DND-41 (cell line): ENCODE measurements at regions not wholly inside any gene's neighbourhood (a gene's known extent, or its start where the extent isn't known, plus 50 kb on each side); places are given as distances from the start of the nearest gene placed in this dataset.

Experiments used
- ATAC-seq: fragments of 200-7000 bp; cut with Tn5 transposase; 3 replicates; pipeline ENCODE4 v1.9.1; 2021; ENCODE audit warnings: low read depth; ENCODE audit not compliant: insufficient read depth
- DNase-seq: peaks from one replicate; pipeline ENCODE4 v3.0.0-alpha.2; 2020
- H2AFZ ChIP-seq: 2 replicates; pipeline ENCODE4 v1.6.0; 2012; ENCODE audit warnings: low read depth, low read length
- H3K27ac ChIP-seq: 2 replicates; pipeline ENCODE4 v1.5.1; 2012; ENCODE audit warnings: low read length, inconsistent platforms
- H3K27me3 ChIP-seq: fragments of 200-600 bp; sonication (generic); 2 replicates; pipeline ENCODE4 v1.6.0; 2012; ENCODE audit warnings: low read length, mild to moderate bottlenecking, inconsistent platforms; ENCODE audit not compliant: insufficient read depth, poor library complexity
- H3K36me3 ChIP-seq: 2 replicates; pipeline ENCODE4 v1.5.1; 2012; ENCODE audit warnings: low read length, inconsistent platforms; ENCODE audit not compliant: insufficient read depth
- H3K4me1 ChIP-seq: 2 replicates; pipeline ENCODE4 v1.5.1; 2012; ENCODE audit warnings: mild to moderate bottlenecking, low read length; ENCODE audit not compliant: insufficient read depth
- H3K4me2 ChIP-seq: 2 replicates; pipeline ENCODE4 v1.6.0; 2012; ENCODE audit warnings: mild to moderate bottlenecking, moderate library complexity, low read length, inconsistent platforms; ENCODE audit not compliant: insufficient read depth
- H3K4me3 ChIP-seq, 2 experiments: fragments of 200-600 bp in 1 of 2; shearing (Covaris generic) in 1 of 2; 2 replicates each; pipeline ENCODE4 v1.5.1; 2012 to 2016; ENCODE audit warnings: inconsistent platforms in 2 of 2, low read length in 2 of 2, mild to moderate bottlenecking in 2 of 2, low read depth in 1 of 2, moderate library complexity in 1 of 2
- H3K79me2 ChIP-seq: 2 replicates; pipeline ENCODE4 v1.6.0; 2012; ENCODE audit warnings: low read length, inconsistent platforms; ENCODE audit not compliant: insufficient read depth
- H3K9ac ChIP-seq: 2 replicates; pipeline ENCODE4 v1.6.0; 2012; ENCODE audit warnings: low read depth, mild to moderate bottlenecking, inconsistent platforms, low read length, moderate library complexity
- H3K9me3 ChIP-seq: 2 replicates; pipeline ENCODE4 v1.5.1; 2012; ENCODE audit warnings: low read length, moderate library complexity, mild to moderate bottlenecking, inconsistent platforms; ENCODE audit not compliant: insufficient read depth, severe bottlenecking
- H4K20me1 ChIP-seq: 2 replicates; pipeline ENCODE4 v1.6.0; 2012; ENCODE audit warnings: low read length; ENCODE audit not compliant: insufficient read depth
- CTCF ChIP-seq: IDR thresholded peaks from 2 replicates; pipeline ENCODE4 v1.5.1; 2012; ENCODE audit warnings: borderline replicate concordance, low read length, moderate library complexity, mild to moderate bottlenecking; ENCODE audit not compliant: poor library complexity, severe bottlenecking; ENCODE audit errors: extremely low read depth
- EZH2 ChIP-seq: IDR thresholded peaks from 3 replicates; pipeline ENCODE4 v1.6.1; 2012; ENCODE audit warnings: borderline replicate concordance, low read depth, mild to moderate bottlenecking, moderate library complexity, low read length, inconsistent platforms; ENCODE audit not compliant: severe bottlenecking

GRCh38 chr6:139483079-139483478, 108.6 kb upstream of the CITED2 start:
- no peak overlapping the region for H3K4me2 ChIP-seq
- H3K9me3 ChIP-seq = no peaks in the 10 kb centered on the region
- DNase-seq = no peak
- no peaks in the 10 kb centered on the region for H4K20me1 ChIP-seq
- TF ChIP-seq CTCF (no peak), EZH2 (no peak)
- no peak overlapping the region for H3K4me3 ChIP-seq
- ATAC-seq = no peak
- no peaks in the 10 kb centered on the region for H3K27me3 ChIP-seq
- H3K36me3 ChIP-seq = no peaks in the 10 kb centered on the region
- no peak overlapping the region for H2AFZ ChIP-seq
- H3K79me2 ChIP-seq = no peaks in the 10 kb centered on the region
- H3K4me1 ChIP-seq = no peaks in the 10 kb centered on the region
- no peak overlapping the region for H3K27ac ChIP-seq
- H3K9ac ChIP-seq = no peak overlapping the region

GRCh38 chr6:139482287-139482686, 107.8 kb upstream of the CITED2 start:
- Histone ChIP-seq H3K79me2 (no peaks in the 10 kb centered on the region), H3K27ac (no peak overlapping the region), H3K4me3 (no peak overlapping the region), H4K20me1 (no peaks in the 10 kb centered on the region), H3K4me1 (no peaks in the 10 kb centered on the region), H3K9ac (no peak overlapping the region), H3K4me2 (no peak overlapping the region), H3K36me3 (no peaks in the 10 kb centered on the region), H3K27me3 (no peaks in the 10 kb centered on the region), H3K9me3 (no peaks in the 10 kb centered on the region), H2AFZ (no peak overlapping the region)
- TF ChIP-seq CTCF = no peak
- TF ChIP-seq EZH2 = no peak
- DNase-seq (no peak), ATAC-seq (no peak)

GRCh38 chr6:139480356-139481165, 106.1 kb upstream of the CITED2 start:
- no peaks in the 10 kb centered on the region for H3K27me3 ChIP-seq
- H3K27ac ChIP-seq = no peak overlapping the region
- no peaks in the 10 kb centered on the region for H3K4me1 ChIP-seq
- no peak for ATAC-seq
- no peaks in the 10 kb centered on the region for H4K20me1 ChIP-seq
- no peak overlapping the region for H3K4me2 ChIP-seq
- H3K9me3 ChIP-seq = no peaks in the 10 kb centered on the region
- no peaks in the 10 kb centered on the region for H3K79me2 ChIP-seq
- H3K4me3 ChIP-seq = no peak overlapping the region
- H3K9ac ChIP-seq = no peak overlapping the region
- no peak for DNase-seq
- no peak overlapping the region for H2AFZ ChIP-seq
- no peaks in the 10 kb centered on the region for H3K36me3 ChIP-seq
- TF ChIP-seq CTCF (no peak), EZH2 (no peak)
